K562 (cell line): ENCODE measurements at regions not wholly inside any gene's neighbourhood (a gene's known extent, or its start where the extent isn't known, plus 50 kb on each side); places are given as distances from the start of the nearest gene placed in this dataset.

ENCODE experiments used
- ATAC-seq: fragments of 200-7000 bp; cut with Tn5 transposase; 3 replicates; pipeline ENCODE4 v1.9.1; 2020; ENCODE audit warnings: moderate library complexity
- BruUV-seq: library from RNA; stranded (reverse); fragments of 400-500 nt; replicated peaks from 2 replicates; lab custom pipeline; 2021; lab: Mats Ljungman, UMichigan
- CTCF ChIA-PET: fragments of 300-600 bp; formaldehyde crosslinking; extraction: SDS; loops from one replicate; lab custom pipeline; 2021; ENCODE audit warnings: low intra/inter-chr PET ratio; lab: Yijun Ruan, JAX
- POLR2A ChIA-PET: fragments of 300-600, 350-650 bp; sonication (Branson Sonifier 250); formaldehyde crosslinking; extraction: SDS; loops from one replicate; lab custom pipeline; 2021; ENCODE audit warnings: antibody characterized with exemption, inconsistent platforms; lab: Yijun Ruan, JAX
- DNase-seq, 4 experiments: peaks; one replicate each; pipeline versions ENCODE4 v3.0.0 to v3.0.0-alpha.2; 2011 to 2018; ENCODE audit warnings: low spot score in 3 of 4, mixed read lengths in 3 of 4; ENCODE audit errors: extremely low read depth in 1 of 4
- FAIRE-seq: peaks from 2 replicates; lab custom pipeline; 2011; peaks lifted over from hg19 to GRCh38; lab: Jason Lieb, UNC
- H2AFZ ChIP-seq: 2 replicates; pipeline ENCODE4 v1.6.0; 2011; ENCODE audit warnings: low read depth, low read length, control low read depth, inconsistent platforms
- H3K27ac ChIP-seq: fragments of 200-600 bp; 3 replicates; pipeline ENCODE4 v1.8.0; 2011; ENCODE audit warnings: low read depth, mild to moderate bottlenecking, control low read depth, inconsistent platforms, low read length, moderate library complexity, mixed read lengths; ENCODE audit errors: extremely low read depth
- H3K27me3 ChIP-seq, 2 experiments: fragments of 300-600 bp in 1 of 2; 2 replicates in 1 of 2; 3 replicates in 1 of 2; pipeline versions ENCODE4 v1.6.0 to v1.8.0; 2011; ENCODE audit warnings: inconsistent platforms in 2 of 2, low read length in 2 of 2, mild to moderate bottlenecking in 1 of 2, mixed read lengths in 1 of 2, moderate library complexity in 1 of 2; ENCODE audit not compliant: control insufficient read depth in 2 of 2, insufficient read depth in 2 of 2
- H3K36me3 ChIP-seq: fragments of 300-600 bp; 3 replicates; pipeline ENCODE4 v1.8.0; 2011; ENCODE audit warnings: mild to moderate bottlenecking, low read length, inconsistent platforms; ENCODE audit not compliant: control insufficient read depth, insufficient read depth
- H3K4me1 ChIP-seq, 2 experiments: fragments of 200-600 bp in 1 of 2; replicated peaks in 1 of 2; 2 replicates in 1 of 2; 3 replicates in 1 of 2; pipeline versions ENCODE4 v1.5.1 to v1.8.0; 2011; ENCODE audit warnings: inconsistent platforms in 2 of 2, low read length in 2 of 2, mild to moderate bottlenecking in 1 of 2, mixed read lengths in 1 of 2, moderate library complexity in 1 of 2; ENCODE audit not compliant: control insufficient read depth in 2 of 2, insufficient read depth in 2 of 2
- H3K4me2 ChIP-seq: 2 replicates; pipeline ENCODE4 v1.6.1; 2011; ENCODE audit warnings: low read length, control low read depth, inconsistent platforms, mixed read lengths; ENCODE audit not compliant: insufficient read depth
- H3K4me3 ChIP-seq: fragments of 200-600 bp; sonication (generic), shearing (Covaris generic); 2 replicates; pipeline ENCODE4 v1.5.1; 2016; ENCODE audit warnings: control low read depth, inconsistent platforms
- H3K79me2 ChIP-seq: fragments of 200-600 bp; 3 replicates; pipeline ENCODE4 v1.8.0; 2011; ENCODE audit warnings: low read length, inconsistent platforms; ENCODE audit not compliant: control insufficient read depth, insufficient read depth
- H3K9ac ChIP-seq, 2 experiments: 2 replicates each; pipeline versions ENCODE4 v1.6.0 to v1.6.1; 2011; ENCODE audit warnings: low read depth in 2 of 2, low read length in 2 of 2, control low read depth in 1 of 2, inconsistent platforms in 1 of 2, mild to moderate bottlenecking in 1 of 2, mixed read lengths in 1 of 2; ENCODE audit not compliant: insufficient read depth in 1 of 2
- H3K9me1 ChIP-seq: one replicate; pipeline ENCODE4 v1.6.0; 2011; ENCODE audit warnings: inconsistent platforms, mild to moderate bottlenecking, low read length, moderate library complexity; ENCODE audit not compliant: control insufficient read depth, insufficient read depth
- H3K9me3 ChIP-seq: replicated peaks from 2 replicates; pipeline ENCODE4 v1.5.1; 2011; ENCODE audit warnings: low read depth, low read length, inconsistent platforms; ENCODE audit not compliant: control insufficient read depth, insufficient read depth
- H4K20me1 ChIP-seq: replicated peaks from 2 replicates; pipeline ENCODE4 v1.6.1; 2011; ENCODE audit warnings: low read length, inconsistent platforms, mixed read lengths; ENCODE audit not compliant: control insufficient read depth, insufficient read depth
- BACH1 ChIP-seq: fragments of 200-800 bp; sonication (Bioruptor generic); IDR thresholded peaks from 2 replicates; pipeline ENCODE4 v1.6.1; 2016; ENCODE audit warnings: missing genetic modification characterization, missing compliant biosample characterization
- CBX2 ChIP-seq: fragments of 200-600 bp; sonication (generic); IDR thresholded peaks from one replicate; pipeline ENCODE4 v1.6.1; 2012; ENCODE audit warnings: mild to moderate bottlenecking, low read length, inconsistent platforms; ENCODE audit not compliant: insufficient read depth, poor library complexity, severe bottlenecking
- ETS2 ChIP-seq: IDR thresholded peaks from 2 replicates; pipeline ENCODE4 v1.6.1; 2016; ENCODE audit warnings: borderline replicate concordance, missing genetic modification characterization, mild to moderate bottlenecking, moderate library complexity, missing compliant biosample characterization; ENCODE audit not compliant: poor library complexity, severe bottlenecking
- MTA2 ChIP-seq: fragments of 450-650 bp; IDR thresholded peaks from 2 replicates; pipeline ENCODE4 v1.6.1; 2016; ENCODE audit warnings: low read depth
- PCBP1 ChIP-seq: fragments of 200-400 bp; formaldehyde crosslinking; IDR thresholded peaks from 2 replicates; pipeline ENCODE4 v1.6.1; 2018; ENCODE audit warnings: mild to moderate bottlenecking, low read depth, low read length; ENCODE audit not compliant: poor library complexity, severe bottlenecking
- RBFOX2 ChIP-seq: fragments of 200-400 bp; formaldehyde crosslinking; IDR thresholded peaks from 2 replicates; pipeline ENCODE4 v1.6.1; 2017; ENCODE audit warnings: low read depth, mild to moderate bottlenecking, low read length, moderate library complexity
- RBM22 ChIP-seq: fragments of 200-400 bp; formaldehyde crosslinking; IDR thresholded peaks from 2 replicates; pipeline ENCODE4 v1.6.1; 2018; ENCODE audit warnings: low read length, low read depth; ENCODE audit not compliant: poor library complexity, severe bottlenecking
- RNF2 ChIP-seq: sonication (generic); IDR thresholded peaks from 2 replicates; pipeline ENCODE4 v1.6.1; 2016
- WGBS: fragments of 100-300 bp; shearing (Covaris generic); methylation state at CpG from one replicate; pipeline ENCODE4 v1.1.6; 2016; ENCODE audit warnings: low coverage, mixed read lengths; ENCODE audit not compliant: insufficient coverage; ENCODE audit errors: missing lambda C conversion rate; 5-methylcytosine and 5-hydroxymethylcytosine counted together
- in situ Hi-C: fragments of 300-500 bp; cut with MboI; formaldehyde crosslinking; loops from 4 replicates; pipeline ENCODE4 v1.15.0; 2018; ENCODE audit warnings: inconsistent platforms, mixed read lengths
- intact Hi-C: fragments of 100-400 bp; cut with micrococcal nuclease; formaldehyde crosslinking; loops from 2 replicates; pipeline ENCODE4 v1.14.2; 2022
- TF ChIP-seq, protein P1 (sequence below), 2 experiments: IDR thresholded peaks in 1 of 2; conservative IDR thresholded peaks in 1 of 2; 2 replicates each; pipeline ENCODE4 v1.6.1; 2016; ENCODE audit warnings: low read depth in 2 of 2, mild to moderate bottlenecking in 1 of 2, missing compliant biosample characterization in 1 of 2, missing genetic modification characterization in 1 of 2, moderate library complexity in 1 of 2

DNA sequence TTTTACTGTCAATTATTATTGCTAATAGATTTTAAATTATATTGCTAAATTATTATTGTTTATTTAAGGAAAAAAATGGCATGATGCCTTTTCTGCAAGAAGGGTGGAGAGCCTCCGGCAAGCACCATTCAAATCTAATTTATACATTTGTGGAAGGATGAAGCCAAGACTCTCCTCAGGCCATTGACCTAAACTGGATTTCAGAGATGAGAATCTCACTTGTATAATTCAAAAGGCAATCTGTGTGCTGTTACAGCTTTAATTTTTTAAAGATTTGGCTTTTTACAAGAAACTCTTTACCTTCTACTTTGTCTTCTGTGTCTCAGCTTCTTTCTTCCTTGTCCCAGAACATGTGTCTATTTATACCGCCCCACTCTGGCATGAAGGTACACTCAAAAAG lies 722.5 kb downstream of the ETS1 start:
- Histone ChIP-seq H3K4me3 (no peak overlapping the region), H3K27me3 (no peaks in the 10 kb centered on the region), H3K9me1 (no peaks in the 10 kb centered on the region), H3K36me3 (no peaks in the 10 kb centered on the region), H4K20me1 (no peaks in the 10 kb centered on the region), H3K9ac (no peak overlapping the region), H3K79me2 (no peaks in the 10 kb centered on the region), H3K9me3 (no peaks in the 10 kb centered on the region), H3K4me2 (no peak overlapping the region), H2AFZ (no peak overlapping the region), H3K4me1 (no peaks in the 10 kb centered on the region), H3K27ac (no peak overlapping the region)
- no TSS peak for BruUV-seq
- no peak for DNase-seq
- TF ChIP-seq RNF2 (no peak), BACH1 (tag) (no peak), RBM22 (no peak), PCBP1 (no peak), MTA2 (no peak), RBFOX2 (no peak), ETS2 (tag) (no peak), CBX2 (no peak)
- TF ChIP-seq, protein P1, sequence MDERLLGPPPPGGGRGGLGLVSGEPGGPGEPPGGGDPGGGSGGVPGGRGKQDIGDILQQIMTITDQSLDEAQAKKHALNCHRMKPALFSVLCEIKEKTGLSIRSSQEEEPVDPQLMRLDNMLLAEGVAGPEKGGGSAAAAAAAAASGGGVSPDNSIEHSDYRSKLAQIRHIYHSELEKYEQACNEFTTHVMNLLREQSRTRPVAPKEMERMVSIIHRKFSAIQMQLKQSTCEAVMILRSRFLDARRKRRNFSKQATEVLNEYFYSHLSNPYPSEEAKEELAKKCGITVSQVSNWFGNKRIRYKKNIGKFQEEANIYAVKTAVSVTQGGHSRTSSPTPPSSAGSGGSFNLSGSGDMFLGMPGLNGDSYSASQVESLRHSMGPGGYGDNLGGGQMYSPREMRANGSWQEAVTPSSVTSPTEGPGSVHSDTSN (CRISPR knock-in tag; IDR thresholded peaks at IDR 0.05; ENCODE audit: low read depth), result no peak
- TF ChIP-seq, protein P1 (tag; conservative IDR thresholded peaks at IDR 0.05; ENCODE audit: low read depth), result no peak
- CTCF ChIA-PET, result no interaction called here
- 0% methylated on average over 2 of the region's 2 CpGs for WGBS
- in situ Hi-C loops (no loop called here), intact Hi-C loops (no loop called here)
- no peak for ATAC-seq
- POLR2A ChIA-PET, result no interaction called here
- FAIRE-seq, result no peak
